SIG-M5 treated with dmso at 0.1 percent for 504 hours (cell line): ENCODE measurements at regions not wholly inside any gene's neighbourhood (a gene's known extent, or its start where the extent isn't known, plus 50 kb on each side); places are given as distances from the start of the nearest gene placed in this dataset.
"Not testable (repeated sequence)": the region's sequence is repeated elsewhere in the genome, so short reads cannot be mapped to it uniquely, and the experiment has no call there.

Experiments used
- DNase-seq: peaks from one replicate; lab custom pipeline; 2025; ENCODE audit not compliant: unreplicated experiment; lab: John Stamatoyannopoulos, UW

GRCh38 chr1:4463631-4464030 lies 190.8 kb upstream of the AJAP1 start:
- no peak for DNase-seq

DNA sequence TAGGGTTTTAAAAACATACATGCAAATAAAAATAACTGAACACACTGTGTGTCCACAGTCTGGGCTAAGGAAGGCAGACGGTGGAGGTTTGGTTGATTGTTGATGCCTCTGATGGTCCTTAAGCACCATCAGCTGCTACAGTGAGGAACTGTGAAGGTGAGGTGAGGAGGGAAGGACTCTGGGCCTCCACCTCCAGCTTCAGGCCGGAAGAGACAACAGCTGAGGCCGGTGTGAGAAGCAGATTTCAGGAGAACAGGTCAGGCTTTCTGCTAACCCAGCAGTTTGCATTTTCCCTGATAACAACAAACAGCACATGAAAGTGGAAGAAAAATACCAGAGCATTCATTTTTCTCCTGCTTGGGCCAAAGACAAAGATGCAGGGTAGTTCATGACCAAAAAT lies 189.9 kb upstream of the AJAP1 start:
- no peak for DNase-seq

- DNase-seq, result no peak
These were observed 187.2 kb upstream of the AJAP1 start for GRCh38 chr1:4467241-4467640.

GRCh38 chr1:4468386-4468785 lies 186.0 kb upstream of the AJAP1 start:
- DNase-seq, result no peak

GRCh38 chr1:4468804-4469514 lies 185.4 kb upstream of the AJAP1 start:
- no peak for DNase-seq

GRCh38 chr1:4476394-4476793 lies 178.0 kb upstream of the AJAP1 start:
- no peak for DNase-seq

DNA sequence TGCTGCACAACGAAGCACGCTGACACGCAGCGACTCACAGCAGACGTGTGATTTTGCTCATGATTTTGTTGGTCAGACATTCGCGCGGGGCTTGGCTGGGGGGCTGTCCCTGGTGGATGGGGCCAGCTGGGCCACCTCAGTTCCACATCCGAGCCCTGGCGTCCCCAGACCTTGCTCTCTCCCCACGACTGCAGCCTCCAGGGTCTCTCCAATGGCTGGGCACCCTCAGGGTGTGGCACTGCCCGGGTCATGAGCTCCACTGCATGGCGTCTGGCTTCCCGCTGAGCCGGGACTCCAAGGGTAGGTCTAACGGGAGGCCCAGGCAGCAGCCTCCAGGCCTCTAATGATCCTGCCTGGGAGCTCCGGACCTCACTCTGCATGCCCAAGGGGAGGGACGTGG lies 173.0 kb upstream of the AJAP1 start:
- no peak for DNase-seq

DNA sequence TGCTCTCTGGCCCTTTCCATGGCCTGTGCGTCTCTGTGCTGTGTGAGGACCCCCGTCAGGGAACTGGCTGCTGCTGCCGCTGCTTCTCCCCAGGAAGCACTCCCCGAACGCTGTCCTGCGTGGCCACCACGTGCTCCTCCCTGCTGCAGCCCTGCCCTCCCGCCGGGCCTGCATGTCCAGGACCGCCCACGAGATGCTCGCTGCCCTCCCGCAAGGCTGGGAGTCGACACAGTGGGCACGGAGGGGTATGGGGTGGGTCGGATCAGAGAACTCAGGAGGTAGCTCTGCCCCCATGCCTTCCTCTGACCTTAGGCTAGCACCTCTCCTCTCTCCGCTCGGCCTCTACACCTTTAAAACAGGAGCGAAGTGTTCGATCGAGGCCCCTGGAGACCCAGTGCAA lies 171.9 kb upstream of the AJAP1 start:
- DNase-seq, result no peak

DNA sequence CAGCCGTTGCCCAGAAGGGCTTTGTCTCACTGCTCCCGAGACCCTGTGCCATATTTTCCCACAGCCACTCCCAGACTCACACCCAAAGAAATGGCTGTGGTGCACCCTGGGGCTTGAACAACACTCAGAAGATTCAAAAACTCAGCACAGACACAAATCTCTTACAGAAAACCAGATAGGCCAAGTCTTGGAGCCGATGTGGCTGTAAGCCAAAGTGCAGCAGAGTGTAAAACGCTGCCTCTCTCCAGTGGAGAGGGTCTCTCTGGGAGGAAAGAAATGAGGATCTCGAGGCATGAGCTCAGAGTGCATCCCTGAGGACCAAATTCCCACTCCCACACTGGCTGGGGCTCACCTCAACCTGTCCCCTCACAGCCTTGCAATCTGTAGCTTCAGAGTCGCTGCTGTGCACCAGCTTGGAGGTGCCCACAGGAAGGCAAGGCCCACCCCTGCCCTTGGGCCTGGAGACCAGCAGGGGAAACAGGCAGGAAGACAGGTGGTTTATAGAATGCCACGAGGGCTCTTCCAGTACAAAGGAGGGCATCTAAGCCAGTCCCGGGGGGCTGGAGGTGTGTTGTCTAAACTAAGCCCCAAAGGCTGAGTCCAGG lies 171.3 kb upstream of the AJAP1 start:
- DNase-seq, result no peak

DNA sequence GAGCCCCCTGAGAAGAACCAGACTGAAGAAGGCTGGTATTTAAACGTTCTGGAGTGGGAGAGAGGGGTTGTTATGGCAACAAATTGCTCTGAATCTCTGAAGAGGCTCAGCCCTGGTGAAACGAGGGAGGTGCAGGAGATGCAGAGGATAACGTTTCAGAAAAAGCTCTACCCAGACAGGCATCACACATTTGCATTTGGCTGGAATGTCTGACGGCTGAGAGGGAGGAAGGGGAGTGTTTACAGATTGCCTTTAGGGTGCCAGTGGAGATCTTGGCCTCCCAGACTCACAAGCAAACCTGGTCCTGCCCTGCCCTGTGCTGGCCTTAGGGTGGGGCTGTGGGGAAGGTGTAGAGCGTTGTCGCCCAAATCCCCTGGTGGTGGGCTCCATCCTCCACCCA lies 169.0 kb upstream of the AJAP1 start:
- DNase-seq, result no peak

DNA sequence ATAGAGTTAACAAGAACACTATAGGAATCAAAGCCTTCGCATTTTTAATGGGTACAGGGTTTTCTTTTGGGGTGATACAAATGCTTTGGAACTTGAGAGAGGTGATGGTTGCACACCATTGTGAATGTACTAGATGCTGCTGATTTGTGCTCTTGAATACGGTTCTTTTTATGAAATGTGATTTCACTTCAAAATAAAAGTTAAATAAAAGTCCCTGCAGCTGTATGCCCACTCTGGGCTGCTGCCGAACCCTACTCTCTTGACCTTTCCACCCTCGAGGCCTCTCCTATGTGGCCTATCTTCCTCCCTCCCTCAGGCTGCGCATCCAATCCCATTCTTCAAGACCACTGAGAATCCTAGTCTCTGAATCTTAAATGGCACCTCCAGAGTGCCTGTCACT lies 168.5 kb upstream of the AJAP1 start:
- no peak for DNase-seq

DNA sequence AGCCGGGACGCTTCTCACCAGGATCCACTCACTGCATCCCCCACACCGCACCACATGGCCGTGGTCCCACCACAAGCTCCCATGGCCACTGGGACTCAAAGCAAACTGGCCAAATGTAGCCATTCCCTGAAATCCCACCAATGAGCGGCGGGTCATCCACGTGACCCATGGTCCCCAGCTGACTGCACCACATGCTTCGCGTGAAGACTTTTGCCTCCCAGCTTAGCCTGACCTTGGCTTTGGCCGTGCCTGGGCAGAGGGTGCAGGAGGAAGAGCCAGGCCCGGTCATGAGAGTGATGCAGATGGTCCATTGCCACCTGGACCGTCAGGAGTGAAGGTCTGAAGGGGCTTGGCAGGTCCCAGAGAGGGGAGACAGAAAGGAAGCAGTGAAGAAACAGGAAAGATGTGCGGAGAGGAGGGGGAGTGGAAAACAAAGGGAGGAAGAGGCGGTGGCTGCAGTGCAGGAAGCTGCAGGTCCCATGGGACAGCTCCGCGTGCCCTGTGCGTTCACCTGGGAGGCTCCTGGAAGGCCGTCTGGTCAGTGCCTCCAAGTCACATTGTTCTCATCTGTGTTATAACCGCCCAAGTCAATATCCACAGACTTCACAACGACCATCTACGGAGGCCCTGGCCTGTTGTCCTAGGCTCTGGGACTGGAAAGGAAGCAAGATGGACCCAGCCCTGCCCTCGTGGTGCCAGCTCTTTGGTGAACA lies 167.8 kb upstream of the AJAP1 start:
- DNase-seq, result no peak

DNA sequence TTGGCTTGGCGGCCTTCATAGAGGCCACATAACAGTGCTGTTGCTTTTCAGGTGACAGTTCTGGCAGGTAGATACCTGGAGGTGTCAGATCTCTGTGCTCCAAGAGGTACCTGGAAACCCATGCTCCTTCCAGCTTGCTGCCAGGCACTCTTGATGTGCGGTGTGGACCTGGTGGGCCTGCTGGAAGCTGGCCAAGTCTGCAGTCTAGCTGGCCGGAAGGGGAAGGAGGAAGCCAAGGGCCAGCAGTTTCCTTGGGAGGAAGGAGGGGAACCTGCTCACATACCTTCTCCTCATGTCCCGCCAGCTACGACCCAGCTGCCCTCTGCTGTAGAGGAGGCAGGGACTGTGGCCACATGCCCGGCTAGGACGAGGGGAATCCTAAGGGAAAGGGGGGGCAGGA lies 166.4 kb upstream of the AJAP1 start:
- DNase-seq, result no peak

DNA sequence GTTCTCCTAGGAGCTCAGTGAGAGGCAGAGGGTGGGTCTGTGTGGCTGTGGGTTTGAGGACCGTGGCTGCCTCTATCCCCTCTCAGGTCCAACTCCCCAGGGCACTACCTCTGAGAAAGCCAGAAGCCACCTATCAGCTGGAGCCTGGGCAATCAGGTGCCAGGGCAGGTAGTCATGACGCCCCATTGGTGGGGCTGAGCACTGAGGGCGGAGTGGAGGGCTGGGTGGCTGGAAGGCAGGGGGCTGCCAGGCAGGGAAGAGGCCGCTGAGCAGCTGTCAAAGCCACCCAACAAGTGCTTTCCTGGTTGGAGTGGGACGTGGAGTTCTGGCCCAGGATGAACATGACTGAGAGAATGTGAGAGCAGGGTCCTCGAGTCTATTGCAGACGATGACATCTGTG lies 164.9 kb upstream of the AJAP1 start:
- DNase-seq, result no peak

GRCh38 chr1:4489992-4490391 lies 164.4 kb upstream of the AJAP1 start:
- DNase-seq, result not testable (repeated sequence)

GRCh38 chr1:4494027-4494426 lies 160.4 kb upstream of the AJAP1 start:
- no peak for DNase-seq

GRCh38 chr1:4494558-4494957 lies 159.9 kb upstream of the AJAP1 start:
- no peak for DNase-seq

DNA sequence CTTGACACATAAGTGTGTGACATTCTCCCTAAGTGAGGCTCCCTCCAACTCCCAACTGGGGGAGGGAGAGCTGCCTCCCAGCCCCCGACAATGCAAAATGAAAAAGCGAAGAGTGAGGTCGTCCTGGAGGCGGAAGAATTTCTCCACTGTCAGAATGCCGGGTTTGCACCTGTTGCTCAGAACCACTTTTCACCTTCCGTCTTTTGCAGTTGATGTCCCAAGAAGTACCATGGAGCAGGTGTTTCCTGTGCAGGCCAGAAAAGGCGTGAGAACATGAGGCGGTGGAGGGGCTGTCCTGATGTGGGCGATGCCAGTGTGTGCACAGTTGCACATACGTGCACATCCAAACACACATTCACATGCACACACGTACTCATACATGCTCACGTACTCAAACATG lies 158.6 kb upstream of the AJAP1 start:
- DNase-seq, result no peak

DNA sequence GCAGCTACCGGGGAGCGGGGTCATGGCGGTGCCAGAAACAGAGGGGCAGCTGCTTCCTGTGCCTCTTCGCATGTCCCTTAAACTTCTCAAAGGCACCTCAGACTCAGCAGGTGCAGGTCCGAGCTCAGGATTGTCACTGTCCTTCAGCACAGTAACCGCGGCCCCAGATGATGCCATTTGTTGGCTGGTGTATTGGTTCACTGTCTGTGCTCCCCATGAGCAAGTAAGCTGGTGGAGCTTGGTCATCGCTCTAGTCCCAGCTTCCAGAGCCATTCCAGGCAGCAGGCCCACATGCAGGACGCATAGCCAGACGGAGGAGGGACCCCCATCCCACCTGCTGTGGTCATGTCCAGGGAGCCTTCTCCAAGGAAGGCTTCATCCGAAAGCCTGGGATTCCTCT lies 154.0 kb upstream of the AJAP1 start:
- no peak for DNase-seq

- no peak for DNase-seq
These were observed 147.8 kb upstream of the AJAP1 start for GRCh38 chr1:4506591-4506990.

DNA sequence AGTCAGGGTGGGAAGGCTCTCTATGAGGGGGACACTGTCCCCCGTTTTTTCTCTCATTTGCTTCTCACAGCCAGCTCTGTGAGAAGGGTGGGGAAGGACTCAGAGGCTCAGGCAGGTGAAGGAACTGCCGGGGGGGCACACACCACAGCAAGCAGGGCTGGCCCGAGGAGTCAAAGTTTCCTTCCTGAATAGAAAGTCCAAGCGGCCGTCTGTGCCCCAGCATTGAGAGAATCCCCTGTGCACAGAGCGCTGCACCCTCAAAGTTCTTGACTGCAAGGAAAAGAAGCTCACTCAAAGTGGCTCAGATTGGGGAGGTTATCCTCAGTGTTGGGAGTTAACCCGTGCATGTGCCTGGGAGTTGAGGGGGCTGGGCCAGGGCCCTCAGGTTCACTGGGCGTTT lies 145.2 kb upstream of the AJAP1 start:
- DNase-seq, result no peak

- no peak for DNase-seq
These were observed 144.1 kb upstream of the AJAP1 start for GRCh38 chr1:4510276-4510691.
